AG04450 (cell line): ENCODE measurements at regions not wholly inside any gene's neighbourhood (a gene's known extent, or its start where the extent isn't known, plus 50 kb on each side); places are given as distances from the start of the nearest gene placed in this dataset.

Experiments used
- CTCF ChIA-PET: fragments of 300-600, 350-600 bp; formaldehyde crosslinking; extraction: SDS; loops from one replicate; lab custom pipeline; 2022; ENCODE audit warnings: antibody characterized with exemption, inconsistent platforms; lab: Charles Lee
- POLR2A ChIA-PET: fragments of 350-600 bp; formaldehyde crosslinking; extraction: SDS; loops from one replicate; lab custom pipeline; 2021; ENCODE audit warnings: antibody characterized with exemption, inconsistent platforms; lab: Yijun Ruan, JAX
- DNase-seq: peaks from one replicate; pipeline ENCODE4 v3.0.0-alpha.2; 2011; ENCODE audit warnings: low read depth, low spot score
- H3K27ac ChIP-seq: one replicate; pipeline ENCODE4 v1.5.1; 2012; ENCODE audit warnings: low read depth, low read length, control low read depth
- H3K27me3 ChIP-seq: one replicate; pipeline ENCODE4 v1.6.0; 2012; ENCODE audit warnings: low read length; ENCODE audit not compliant: control insufficient read depth, insufficient read depth
- H3K4me3 ChIP-seq: 2 replicates; pipeline ENCODE4 v1.5.1; 2011; ENCODE audit warnings: mild to moderate bottlenecking, low read depth, low read length, control low read depth
- H3K9me3 ChIP-seq: 2 replicates; pipeline ENCODE4 v1.5.1; 2012; ENCODE audit warnings: low read length; ENCODE audit not compliant: control insufficient read depth, insufficient read depth
- CTCF ChIP-seq: IDR thresholded peaks from 2 replicates; pipeline ENCODE4 v1.5.1; 2011; ENCODE audit warnings: low read depth, low read length, control low read depth, inconsistent platforms

GRCh38 chr6:115706324-115706723, 354.4 kb downstream of the FRK start:
- POLR2A ChIA-PET, result no interaction called here
- CTCF ChIA-PET, result no interaction called here

GRCh38 chr6:115704028-115704427, 356.7 kb downstream of the FRK start:
- ChIA-PET CTCF (no interaction called here), POLR2A (no interaction called here)
- Histone ChIP-seq H3K4me3 (no peak overlapping the region), H3K27ac (no peak overlapping the region), H3K9me3 (no peaks in the 10 kb centered on the region), H3K27me3 (no peaks in the 10 kb centered on the region)
- no peak for TF ChIP-seq CTCF
- DNase-seq, result no peak

More at GRCh38 chr6:115706324-115706723, 354.4 kb downstream of the FRK start:
- Histone ChIP-seq H3K27me3 (no peaks in the 10 kb centered on the region), H3K27ac (no peak overlapping the region), H3K9me3 (no peaks in the 10 kb centered on the region), H3K4me3 (no peak overlapping the region)
- no peak for TF ChIP-seq CTCF
- DNase-seq, result no peak

GRCh38 chr6:115691433-115691832, 369.3 kb downstream of the FRK start:
- CTCF ChIA-PET, result no interaction called here
- TF ChIP-seq CTCF, result no peak
- H3K27ac ChIP-seq, result no peak overlapping the region
- H3K9me3 ChIP-seq, result no peaks in the 10 kb centered on the region
- no peak overlapping the region for H3K4me3 ChIP-seq
- H3K27me3 ChIP-seq, result no peaks in the 10 kb centered on the region
- DNase-seq, result no peak
- POLR2A ChIA-PET, result interaction anchor here (0.7 kb wide), 1 partner anchor 12 kb away, joined by 4 read pairs; no protein-coding TSS in a partner anchor

GRCh38 chr6:115690854-115691253, 369.8 kb downstream of the FRK start:
- ChIA-PET POLR2A (no interaction called here), CTCF (no interaction called here)
- TF ChIP-seq CTCF, result no peak
- Histone ChIP-seq H3K27me3 (no peaks in the 10 kb centered on the region), H3K27ac (no peak overlapping the region), H3K4me3 (no peak overlapping the region), H3K9me3 (no peaks in the 10 kb centered on the region)
- DNase-seq, result no peak

- TF ChIP-seq CTCF, result no peak
- POLR2A ChIA-PET, result no interaction called here
- no peak for DNase-seq
- Histone ChIP-seq H3K27ac (no peak overlapping the region), H3K9me3 (no peaks in the 10 kb centered on the region), H3K4me3 (no peak overlapping the region), H3K27me3 (no peaks in the 10 kb centered on the region)
- CTCF ChIA-PET, result no interaction called here
Measured at GRCh38 chr6:115681978-115682775, 378.5 kb downstream of the FRK start.
